ENCODE measurements at regions not wholly inside any gene's neighbourhood (a gene's known extent, or its start where the extent isn't known, plus 50 kb on each side); places are given as distances from the start of the nearest gene placed in this dataset.

DNA sequence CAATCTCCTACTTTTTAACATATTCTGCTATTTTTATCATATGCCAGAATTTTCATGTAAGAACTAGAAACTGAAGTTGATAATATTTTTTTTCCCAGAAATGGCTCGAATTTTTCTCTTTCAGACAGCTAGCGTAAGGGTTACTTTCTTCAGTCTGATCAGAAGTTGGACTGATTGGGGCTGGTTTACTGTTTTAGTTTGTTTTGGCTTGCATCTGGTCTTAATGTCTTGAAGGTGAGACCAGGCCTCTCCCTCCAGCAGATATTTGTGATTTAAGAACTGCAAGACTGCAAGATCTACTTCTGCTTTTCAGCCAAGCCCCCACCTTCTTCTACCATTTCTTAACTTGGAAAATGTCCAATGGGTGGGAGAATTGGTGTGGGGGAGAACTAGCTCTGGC, 266.4 kb downstream of the HAPSTR1 start:
- no peak for DNase-seq
- no peaks in the 10 kb centered on the region for H4K20me1 ChIP-seq (ENCODE audit: insufficient read depth, low read depth, low read length)

DNA sequence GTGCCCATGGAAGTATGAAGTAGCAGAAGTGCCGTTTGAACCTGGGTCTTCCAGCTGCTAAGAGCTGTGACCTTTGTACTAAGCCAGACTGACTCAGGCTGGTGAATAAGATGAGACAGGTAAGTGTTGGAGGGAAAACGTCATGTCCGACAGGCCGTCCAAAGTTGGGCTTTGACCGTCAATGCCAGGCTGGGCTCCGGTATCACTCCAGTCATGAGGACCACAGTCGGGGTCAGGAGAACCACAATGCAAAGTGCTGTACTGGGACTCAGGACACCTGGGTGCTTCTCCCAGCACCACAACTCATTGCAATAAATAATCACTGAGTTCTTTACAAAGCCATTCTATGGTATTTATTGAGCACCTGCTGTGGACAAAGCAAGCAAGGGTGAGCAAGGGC, 268.6 kb downstream of the HAPSTR1 start:
- Histone ChIP-seq H4K20me1 (ENCODE audit: insufficient read depth, low read depth, low read length) (no peaks in the 10 kb centered on the region), H2AFZ (ENCODE audit: low read length) (no peak overlapping the region), H3K36me3 (ENCODE audit: insufficient read depth, low read length) (no peaks in the 10 kb centered on the region), H3K4me1 (ENCODE audit: low read length) (no peaks in the 10 kb centered on the region), H3K4me3 (ENCODE audit: low read length) (no peak overlapping the region), H3K9ac (ENCODE audit: low read length) (no peak overlapping the region), H3K27me3 (ENCODE audit: low read length) (no peaks in the 10 kb centered on the region), H3K27ac (ENCODE audit: low read length) (no peak overlapping the region), H3K9me3 (ENCODE audit: low read length) (no peaks in the 10 kb centered on the region), H3K79me2 (ENCODE audit: low read length) (no peaks in the 10 kb centered on the region), H3K4me2 (ENCODE audit: low read depth, low read length, poor library complexity, severe bottlenecking) (no peak overlapping the region), H3K9me2 (replicated peaks; ENCODE audit: insufficient read depth, low read length) (no peaks in the 10 kb centered on the region)
- DNase-seq, result no peak

More for the DNA sequence above, 266.4 kb downstream of the HAPSTR1 start:
- no peak overlapping the region for H2AFZ ChIP-seq (ENCODE audit: low read length)
- H3K36me3 ChIP-seq (ENCODE audit: insufficient read depth, low read length), result no peaks in the 10 kb centered on the region
- no peaks in the 10 kb centered on the region for H3K9me3 ChIP-seq (ENCODE audit: low read length)
- H3K79me2 ChIP-seq (ENCODE audit: low read length), result no peaks in the 10 kb centered on the region
- no peaks in the 10 kb centered on the region for H3K27me3 ChIP-seq (ENCODE audit: low read length)
- no peaks in the 10 kb centered on the region for H3K9me2 ChIP-seq (replicated peaks; ENCODE audit: insufficient read depth, low read length)
- H3K4me2 ChIP-seq (ENCODE audit: low read depth, low read length, poor library complexity, severe bottlenecking), result no peak overlapping the region
- H3K27ac ChIP-seq (ENCODE audit: low read length), result no peak overlapping the region
- H3K9ac ChIP-seq (ENCODE audit: low read length), result no peak overlapping the region
- no peak overlapping the region for H3K4me3 ChIP-seq (ENCODE audit: low read length)
- peaks cover 4% of the 10 kb centered on the region; the same call in 1 of the 2 replicates for H3K4me1 ChIP-seq (ENCODE audit: low read length)

- Histone ChIP-seq H3K79me2 (ENCODE audit: low read length) (no peaks in the 10 kb centered on the region), H3K9ac (ENCODE audit: low read length) (no peak overlapping the region), H3K4me1 (ENCODE audit: low read length) (no peaks in the 10 kb centered on the region), H3K27ac (ENCODE audit: low read length) (no peak overlapping the region), H2AFZ (ENCODE audit: low read length) (no peak overlapping the region), H3K9me2 (replicated peaks; ENCODE audit: insufficient read depth, low read length) (no peaks in the 10 kb centered on the region), H4K20me1 (ENCODE audit: insufficient read depth, low read depth, low read length) (no peaks in the 10 kb centered on the region), H3K4me3 (ENCODE audit: low read length) (no peak overlapping the region), H3K36me3 (ENCODE audit: insufficient read depth, low read length) (no peaks in the 10 kb centered on the region), H3K9me3 (ENCODE audit: low read length) (no peaks in the 10 kb centered on the region), H3K27me3 (ENCODE audit: low read length) (no peaks in the 10 kb centered on the region), H3K4me2 (ENCODE audit: low read depth, low read length, poor library complexity, severe bottlenecking) (no peak overlapping the region)
- no peak for DNase-seq
Observed at GRCh38 chr16:9362050-9362449, 270.6 kb downstream of the HAPSTR1 start.

DNA sequence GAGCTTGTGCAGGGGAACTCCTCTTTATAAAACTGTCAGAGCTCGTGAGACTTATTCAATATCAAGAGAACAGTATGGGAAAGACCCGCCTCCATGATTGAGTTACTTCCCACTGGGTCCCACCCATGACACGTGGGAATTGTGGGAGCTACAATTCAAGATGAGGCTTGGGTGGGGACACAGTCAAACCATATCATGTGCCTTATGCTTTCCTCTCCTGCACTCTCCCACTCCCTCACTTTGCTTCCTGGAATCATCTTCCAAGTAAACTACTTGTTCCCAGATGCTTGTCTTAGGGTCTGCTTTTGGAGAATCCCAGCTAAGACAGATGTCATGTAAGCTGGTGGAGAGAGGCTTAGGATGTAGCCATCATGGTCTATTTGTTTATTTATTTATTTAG, 271.2 kb downstream of the HAPSTR1 start:
- H4K20me1 ChIP-seq (ENCODE audit: insufficient read depth, low read depth, low read length), result no peaks in the 10 kb centered on the region
- no peaks in the 10 kb centered on the region for H3K9me2 ChIP-seq (replicated peaks; ENCODE audit: insufficient read depth, low read length)
- no peak overlapping the region for H3K4me2 ChIP-seq (ENCODE audit: low read depth, low read length, poor library complexity, severe bottlenecking)
- no peaks in the 10 kb centered on the region for H3K9me3 ChIP-seq (ENCODE audit: low read length)
- no peaks in the 10 kb centered on the region for H3K79me2 ChIP-seq (ENCODE audit: low read length)
- DNase-seq, result no peak
- H3K4me3 ChIP-seq (ENCODE audit: low read length), result no peak overlapping the region
- H2AFZ ChIP-seq (ENCODE audit: low read length), result no peak overlapping the region
- no peaks in the 10 kb centered on the region for H3K4me1 ChIP-seq (ENCODE audit: low read length)
- H3K36me3 ChIP-seq (ENCODE audit: insufficient read depth, low read length), result no peaks in the 10 kb centered on the region
- no peaks in the 10 kb centered on the region for H3K27me3 ChIP-seq (ENCODE audit: low read length)
- H3K27ac ChIP-seq (ENCODE audit: low read length), result no peak overlapping the region
- no peak overlapping the region for H3K9ac ChIP-seq (ENCODE audit: low read length)

- H3K27me3 ChIP-seq (ENCODE audit: low read length), result no peaks in the 10 kb centered on the region
- no peak overlapping the region for H3K4me2 ChIP-seq (ENCODE audit: low read depth, low read length, poor library complexity, severe bottlenecking)
- no peaks in the 10 kb centered on the region for H4K20me1 ChIP-seq (ENCODE audit: insufficient read depth, low read depth, low read length)
- H3K9ac ChIP-seq (ENCODE audit: low read length), result no peak overlapping the region
- H2AFZ ChIP-seq (ENCODE audit: low read length), result no peak overlapping the region
- H3K36me3 ChIP-seq (ENCODE audit: insufficient read depth, low read length), result no peaks in the 10 kb centered on the region
- H3K4me3 ChIP-seq (ENCODE audit: low read length), result no peak overlapping the region
- no peaks in the 10 kb centered on the region for H3K4me1 ChIP-seq (ENCODE audit: low read length)
- no peaks in the 10 kb centered on the region for H3K9me2 ChIP-seq (replicated peaks; ENCODE audit: insufficient read depth, low read length)
- DNase-seq, result no peak
- no peaks in the 10 kb centered on the region for H3K79me2 ChIP-seq (ENCODE audit: low read length)
- no peak overlapping the region for H3K27ac ChIP-seq (ENCODE audit: low read length)
- no peaks in the 10 kb centered on the region for H3K9me3 ChIP-seq (ENCODE audit: low read length)
Observed at GRCh38 chr16:9363520-9363919, 272.1 kb downstream of the HAPSTR1 start.

- H3K27ac ChIP-seq (ENCODE audit: low read length), result no peak overlapping the region
- H3K4me2 ChIP-seq (ENCODE audit: low read depth, low read length, poor library complexity, severe bottlenecking), result no peak overlapping the region
- no peak overlapping the region for H3K4me3 ChIP-seq (ENCODE audit: low read length)
- no peaks in the 10 kb centered on the region for H3K36me3 ChIP-seq (ENCODE audit: insufficient read depth, low read length)
- H3K9me2 ChIP-seq (replicated peaks; ENCODE audit: insufficient read depth, low read length), result no peaks in the 10 kb centered on the region
- DNase-seq, result no peak
- H3K9me3 ChIP-seq (ENCODE audit: low read length), result no peaks in the 10 kb centered on the region
- no peaks in the 10 kb centered on the region for H3K4me1 ChIP-seq (ENCODE audit: low read length)
- H4K20me1 ChIP-seq (ENCODE audit: insufficient read depth, low read depth, low read length), result no peaks in the 10 kb centered on the region
- no peak overlapping the region for H3K9ac ChIP-seq (ENCODE audit: low read length)
- H3K79me2 ChIP-seq (ENCODE audit: low read length), result no peaks in the 10 kb centered on the region
- no peak overlapping the region for H2AFZ ChIP-seq (ENCODE audit: low read length)
- H3K27me3 ChIP-seq (ENCODE audit: low read length), result no peaks in the 10 kb centered on the region
Observed at GRCh38 chr16:9364721-9365369, 273.4 kb downstream of the HAPSTR1 start.

DNA sequence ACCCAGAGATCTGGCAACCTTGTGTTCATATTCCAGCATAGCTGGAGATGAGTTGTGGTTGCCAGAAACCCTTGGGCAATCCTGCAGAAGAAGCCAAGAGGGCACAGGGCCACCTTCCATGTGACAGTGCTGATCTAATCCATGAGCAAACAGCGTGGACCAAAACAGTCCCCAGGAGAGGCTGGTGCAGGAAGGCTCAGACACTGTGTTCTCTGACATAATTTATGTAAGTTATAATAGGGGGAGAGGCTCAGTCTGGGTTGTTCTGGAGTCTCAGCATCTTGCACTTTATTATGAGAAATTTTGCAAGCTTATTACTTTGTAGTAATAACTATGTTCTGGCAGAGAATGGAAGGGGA, 273.9 kb downstream of the HAPSTR1 start:
- Histone ChIP-seq H3K4me3 (ENCODE audit: low read length) (no peak overlapping the region), H3K4me1 (ENCODE audit: low read length) (no peaks in the 10 kb centered on the region), H3K79me2 (ENCODE audit: low read length) (no peaks in the 10 kb centered on the region), H3K27ac (ENCODE audit: low read length) (no peak overlapping the region), H3K9ac (ENCODE audit: low read length) (no peak overlapping the region), H3K4me2 (ENCODE audit: low read depth, low read length, poor library complexity, severe bottlenecking) (no peak overlapping the region), H2AFZ (ENCODE audit: low read length) (no peak overlapping the region), H4K20me1 (ENCODE audit: insufficient read depth, low read depth, low read length) (no peaks in the 10 kb centered on the region), H3K36me3 (ENCODE audit: insufficient read depth, low read length) (no peaks in the 10 kb centered on the region), H3K9me2 (replicated peaks; ENCODE audit: insufficient read depth, low read length) (no peaks in the 10 kb centered on the region), H3K9me3 (ENCODE audit: low read length) (no peaks in the 10 kb centered on the region), H3K27me3 (ENCODE audit: low read length) (no peaks in the 10 kb centered on the region)
- DNase-seq, result no peak

- DNase-seq, result no peak
- Histone ChIP-seq H3K36me3 (ENCODE audit: insufficient read depth, low read length) (no peaks in the 10 kb centered on the region), H4K20me1 (ENCODE audit: insufficient read depth, low read depth, low read length) (no peaks in the 10 kb centered on the region), H2AFZ (ENCODE audit: low read length) (no peak overlapping the region), H3K4me2 (ENCODE audit: low read depth, low read length, poor library complexity, severe bottlenecking) (no peak overlapping the region), H3K9me3 (ENCODE audit: low read length) (no peaks in the 10 kb centered on the region), H3K9ac (ENCODE audit: low read length) (no peak overlapping the region), H3K9me2 (replicated peaks; ENCODE audit: insufficient read depth, low read length) (no peaks in the 10 kb centered on the region), H3K4me3 (ENCODE audit: low read length) (no peak overlapping the region), H3K79me2 (ENCODE audit: low read length) (no peaks in the 10 kb centered on the region), H3K4me1 (ENCODE audit: low read length) (no peaks in the 10 kb centered on the region), H3K27me3 (ENCODE audit: low read length) (no peaks in the 10 kb centered on the region), H3K27ac (ENCODE audit: low read length) (no peak overlapping the region)
Observed at GRCh38 chr16:9366048-9366969, 274.9 kb downstream of the HAPSTR1 start.
